Erythroblast (primary cell): ENCODE measurements at regions not wholly inside any gene's neighbourhood (a gene's known extent, or its start where the extent isn't known, plus 50 kb on each side); places are given as distances from the start of the nearest gene placed in this dataset.

Source experiments
- DNase-seq, 2 experiments: peaks; one replicate each; lab custom pipeline; 2025; lab: John Stamatoyannopoulos, UW
- GATA1 ChIP-seq: IDR thresholded peaks from 2 replicates; pipeline ENCODE4 v1.6.1; 2011; ENCODE audit warnings: low read depth, mild to moderate bottlenecking, control low read depth, low read length, moderate library complexity
- POLR2A ChIP-seq: IDR thresholded peaks from 2 replicates; pipeline ENCODE4 v1.6.1; 2011; ENCODE audit warnings: mild to moderate bottlenecking, low read length

- TF ChIP-seq POLR2A, result no peak
- no peak for DNase-seq
Observed at GRCh38 chr6:168834042-168834587, 393.1 kb downstream of the SMOC2 start.

DNA sequence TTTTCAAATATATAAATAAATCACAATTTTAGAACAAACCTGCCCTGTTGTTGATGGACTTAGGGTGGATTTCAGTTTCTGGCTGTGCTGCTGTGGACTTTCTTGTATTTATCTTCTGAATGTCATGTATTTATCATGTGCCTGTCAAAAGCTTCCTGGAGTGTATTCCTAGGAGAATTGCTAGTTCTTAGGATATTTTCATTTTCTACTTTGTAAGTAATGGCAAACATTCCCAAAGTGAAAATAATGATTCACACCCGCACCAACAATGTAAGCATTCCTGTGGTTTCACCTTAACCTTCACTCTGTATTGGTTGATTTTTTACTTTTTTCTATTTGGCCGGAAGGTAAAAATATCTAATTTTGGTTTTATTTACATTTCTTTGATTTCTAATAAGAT lies 387.8 kb downstream of the SMOC2 start:
- no peak for DNase-seq
- TF ChIP-seq GATA1 (no peak), POLR2A (no peak)

DNA sequence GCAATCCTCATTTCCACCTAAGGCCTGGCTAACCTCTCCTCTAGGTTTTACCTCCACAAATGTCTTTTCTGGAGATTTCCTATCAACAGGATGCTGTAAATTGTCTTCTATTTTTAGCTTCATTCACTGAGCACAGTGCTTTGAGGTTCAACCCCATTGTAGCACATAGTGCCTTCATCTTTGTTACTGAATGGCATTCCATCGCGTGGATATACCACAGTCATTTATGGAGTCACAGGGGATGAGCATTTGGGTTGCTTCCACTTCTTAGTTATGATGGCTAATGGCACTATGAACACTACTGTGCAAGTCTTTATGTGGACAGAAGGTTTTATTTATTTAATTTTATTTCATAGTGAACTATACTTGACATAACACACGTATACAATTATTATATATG lies 387.1 kb downstream of the SMOC2 start:
- TF ChIP-seq GATA1, result no peak
- no peak for TF ChIP-seq POLR2A
- no peak for DNase-seq

- TF ChIP-seq POLR2A, result no peak
- TF ChIP-seq GATA1, result no peak
- DNase-seq, result no peak
Observed at GRCh38 chr6:168827586-168827871, 386.5 kb downstream of the SMOC2 start.

DNA sequence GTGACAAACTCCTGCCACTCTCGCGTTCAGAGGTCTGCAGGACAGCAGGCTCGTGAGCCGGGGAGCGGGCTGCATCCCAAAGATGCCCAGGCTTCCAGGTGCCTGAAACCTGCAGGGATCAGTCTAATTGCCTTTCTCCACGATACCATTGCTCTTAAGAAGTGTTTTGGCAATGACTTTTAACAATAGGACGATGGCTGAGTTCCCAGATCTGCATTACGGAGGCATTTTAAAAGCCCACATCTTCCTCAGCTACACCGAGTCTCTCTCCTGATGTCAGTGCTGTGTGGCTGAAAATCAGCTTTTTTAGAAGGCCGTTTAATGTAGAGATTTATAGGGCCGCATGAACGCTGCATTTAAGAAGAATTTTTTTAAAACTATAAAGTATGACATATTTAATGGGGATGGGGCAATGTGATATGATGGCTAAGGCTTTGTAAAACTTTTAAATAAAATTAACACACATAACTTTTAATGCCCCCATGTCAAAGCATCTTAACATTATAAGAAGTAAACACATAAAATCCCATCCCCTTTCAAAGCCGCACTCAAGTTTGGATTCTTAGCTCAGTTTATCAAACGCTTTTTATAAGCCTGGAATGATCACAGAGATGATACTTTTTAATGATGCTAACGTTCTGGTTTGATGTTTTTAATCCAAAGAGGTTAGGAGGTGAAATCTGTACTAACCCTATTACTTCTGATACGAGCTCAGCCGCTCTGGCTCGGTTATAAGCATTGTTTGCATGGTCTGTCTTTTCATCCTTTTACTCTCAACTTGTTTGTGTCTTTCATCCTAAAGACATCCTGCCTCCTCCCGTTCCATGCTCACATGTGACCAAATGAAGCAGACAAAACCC lies 386.0 kb downstream of the SMOC2 start:
- TF ChIP-seq GATA1 (no peak), POLR2A (no peak)
- DNase-seq, result no peak

DNA sequence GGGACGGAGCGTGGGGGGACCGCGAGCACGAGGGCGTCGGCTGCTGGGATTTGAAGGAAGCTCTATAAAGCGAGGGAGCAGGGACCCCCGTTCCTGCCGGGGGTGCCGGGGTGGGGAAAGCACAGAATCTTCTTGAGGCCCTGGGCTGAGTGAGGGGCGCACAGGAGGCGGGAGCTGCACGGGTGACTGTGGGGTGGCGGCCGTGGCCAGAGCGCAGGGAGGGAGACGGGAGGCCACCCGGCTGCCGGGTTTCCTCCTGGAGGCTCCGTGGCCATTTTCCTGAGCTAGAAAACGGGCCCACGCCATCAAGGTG lies 385.1 kb downstream of the SMOC2 start:
- TF ChIP-seq GATA1 (no peak), POLR2A (no peak)
- DNase-seq, result no peak

GRCh38 chr6:168825226-168826077 lies 384.5 kb downstream of the SMOC2 start:
- no peak for DNase-seq
- TF ChIP-seq GATA1 (no peak), POLR2A (no peak)

- no peak for DNase-seq
- no peak for TF ChIP-seq POLR2A
- no peak for TF ChIP-seq GATA1
Observed at GRCh38 chr6:168823397-168824212, 382.6 kb downstream of the SMOC2 start.

DNA sequence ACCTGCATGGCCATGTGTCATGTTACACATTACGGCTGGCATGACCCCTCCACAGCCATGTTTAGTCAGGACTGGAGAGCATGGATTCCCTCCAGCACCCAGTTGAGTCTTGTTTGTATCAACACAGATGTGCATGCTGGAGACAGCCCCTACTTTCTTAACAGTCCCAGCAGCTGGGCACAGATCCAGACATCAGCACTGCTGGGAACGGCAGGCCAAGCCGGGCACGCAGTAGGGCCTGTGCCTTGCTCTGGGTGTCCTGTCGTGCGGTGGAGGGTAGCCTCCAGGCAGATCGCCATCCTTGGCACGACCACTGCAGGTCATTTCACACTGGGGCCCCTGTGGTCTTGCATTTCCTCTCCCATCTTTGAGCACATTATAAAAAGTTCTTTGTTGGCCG lies 381.4 kb downstream of the SMOC2 start:
- DNase-seq, result no peak
- TF ChIP-seq POLR2A (no peak), GATA1 (no peak)

GRCh38 chr6:168819546-168819945 lies 378.6 kb downstream of the SMOC2 start:
- no peak for DNase-seq
- no peak for TF ChIP-seq POLR2A
- TF ChIP-seq GATA1, result no peak

DNA sequence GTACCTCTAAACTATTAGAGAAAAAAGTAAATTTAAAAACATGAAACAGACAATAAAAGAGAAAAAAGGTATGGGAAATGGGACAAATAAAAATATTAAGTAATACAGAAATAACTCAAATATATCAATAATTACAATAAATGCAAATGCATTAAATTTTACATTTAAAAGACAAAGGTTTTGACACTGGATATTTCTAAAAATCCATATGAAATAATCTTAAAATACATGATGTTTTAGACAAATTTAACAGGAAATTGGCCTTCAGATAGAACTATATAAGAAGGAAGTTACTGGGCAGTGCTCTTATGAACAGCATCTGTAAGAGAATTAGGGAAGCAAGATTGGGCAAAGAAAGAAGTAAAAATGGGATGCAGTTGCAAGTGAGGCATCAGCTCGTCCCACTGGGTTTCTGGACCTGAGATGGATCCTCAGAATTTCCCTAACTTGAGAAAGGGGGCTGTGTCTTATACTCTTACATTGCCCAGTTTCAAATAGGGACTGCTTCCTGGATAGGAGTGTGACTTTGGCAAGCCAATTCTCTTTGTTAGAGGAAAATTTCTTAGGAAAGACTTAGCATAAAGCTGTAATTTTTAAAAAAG lies 376.7 kb downstream of the SMOC2 start:
- TF ChIP-seq GATA1, result no peak
- TF ChIP-seq POLR2A, result no peak
- no peak for DNase-seq

DNA sequence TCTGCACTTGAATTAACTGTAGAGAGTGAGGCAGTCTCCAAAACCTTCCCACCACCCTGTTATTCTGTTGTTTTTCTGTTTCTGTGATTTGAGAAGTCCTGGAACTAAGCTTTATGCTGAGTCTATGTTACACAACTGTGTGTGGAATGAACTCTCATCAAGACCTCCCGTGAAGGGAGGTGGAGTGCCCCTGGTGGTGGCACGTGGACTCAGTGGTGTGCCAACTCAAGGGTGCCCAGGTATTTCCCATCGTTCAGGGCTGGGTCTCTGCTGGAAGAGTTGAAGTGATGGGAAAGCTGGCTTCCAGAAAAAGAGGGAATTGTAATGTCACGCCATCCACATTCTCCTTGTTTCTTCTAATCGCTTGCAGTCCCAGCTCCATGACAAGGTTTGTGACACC lies 374.2 kb downstream of the SMOC2 start:
- TF ChIP-seq POLR2A (no peak), GATA1 (no peak)
- no peak for DNase-seq

DNA sequence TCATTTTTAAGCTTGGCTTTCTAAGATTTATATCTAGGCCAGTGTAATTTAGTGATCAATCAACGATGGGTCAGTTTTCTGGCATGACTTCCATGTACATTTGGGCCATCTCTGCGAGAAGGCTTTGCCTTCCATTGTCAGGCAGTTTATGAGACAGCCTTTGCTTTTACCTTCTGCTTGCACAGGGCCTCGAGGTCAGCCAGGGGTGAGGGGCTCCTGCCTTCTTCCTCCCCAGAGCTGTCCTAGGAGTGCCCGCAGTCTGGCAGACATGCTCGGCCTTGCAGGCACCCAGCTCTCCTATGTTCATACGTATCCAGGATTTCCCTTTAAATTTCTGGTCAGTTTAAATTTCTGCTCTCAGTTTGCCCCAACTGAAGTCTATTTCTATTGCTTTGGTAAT lies 367.2 kb downstream of the SMOC2 start:
- TF ChIP-seq POLR2A (no peak), GATA1 (no peak)
- no peak for DNase-seq
